ENCODE measurements at regions not wholly inside any gene's neighbourhood (a gene's known extent, or its start where the extent isn't known, plus 50 kb on each side); places are given as distances from the start of the nearest gene placed in this dataset.
A peak's percentile ranks its signal among the peaks of the same experiment; 100 is the strongest.

DNA sequence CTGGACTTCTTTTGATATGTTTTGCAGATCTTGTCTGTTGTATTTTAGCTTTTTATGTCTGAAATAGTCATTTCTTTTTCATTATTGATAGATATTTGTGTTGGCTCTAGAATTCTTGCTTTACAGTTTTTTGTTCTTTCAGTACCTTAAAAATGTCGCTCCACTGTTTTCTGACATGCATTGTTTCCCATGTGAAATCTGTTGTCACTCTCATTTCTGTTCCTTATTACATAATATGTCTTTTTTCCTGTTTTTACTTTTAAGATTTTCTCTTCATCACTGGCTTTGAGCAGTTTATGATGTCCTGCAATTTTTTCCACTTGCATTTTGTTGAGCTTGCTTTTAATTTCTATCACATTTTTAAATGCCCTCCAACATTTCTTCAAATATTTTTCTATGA, 270.4 kb upstream of the TARS1 start:
- POLR2A ChIA-PET: no interaction called here
- CTCF ChIA-PET (ENCODE audit: low intra/inter-chr PET ratio, low total read pairs): no interaction called here
- H3K9me3 ChIP-seq (ENCODE audit: low read length): peaks cover 21% of the 10 kb centered on the region
- H4K20me1 ChIP-seq (ENCODE audit: insufficient read depth, low read length): no peaks in the 10 kb centered on the region
- H3K4me2 ChIP-seq (ENCODE audit: low read depth, low read length): no peak overlapping the region
- DNase-seq (ENCODE audit: low spot score): no peak
- WGBS (ENCODE audit: low lambda C conversion rate): 2% methylated on average over 1 of the region's 1 CpG
- BruUV-seq (replicated peaks): no TSS peak
- TF ChIP-seq ZNF678 (CRISPR knock-in tag; IDR thresholded peaks at IDR 0.05) (no peak), ZNF317 (CRISPR knock-in tag; IDR thresholded peaks at IDR 0.05) (peak; percentile 99), ZNF207 (IDR thresholded peaks at IDR 0.05; ENCODE audit: borderline replicate concordance) (no peak)
- no peak overlapping the region for H3K4me3 ChIP-seq (replicated peaks in 1 of 3; ENCODE audit: insufficient read depth in 1 of 3, low read depth in 2 of 3, low read length in 3 of 3)
- no peaks in the 10 kb centered on the region for H3K4me1 ChIP-seq (ENCODE audit: insufficient read depth, low read length)
- no peak overlapping the region for H3K9ac ChIP-seq (ENCODE audit: insufficient read depth, low read depth, low read length)
- H2AFZ ChIP-seq (ENCODE audit: low read length): no peak overlapping the region
- H3K27ac ChIP-seq (ENCODE audit: extremely low read length, insufficient read depth, low read length): no peak overlapping the region
- ATAC-seq: no peak
- FAIRE-seq: no peak
- H3K36me3 ChIP-seq (replicated peaks in 1 of 2; ENCODE audit: control insufficient read depth in 1 of 2, insufficient read depth in 2 of 2, low read length in 2 of 2): no peaks in the 10 kb centered on the region
- no peaks in the 10 kb centered on the region for H3K79me2 ChIP-seq (ENCODE audit: insufficient read depth, low read length)
- intact Hi-C loops (cut with micrococcal nuclease; ENCODE audit: unreplicated experiment): no loop called here
- H3K27me3 ChIP-seq (ENCODE audit: control insufficient read depth in 1 of 2, insufficient read depth in 2 of 2, low read length in 2 of 2): no peaks in the 10 kb centered on the region
- in situ Hi-C loops (cut with HindIII; ENCODE audit: extremely low pct_ligation_motif_present, low pct_unique_long_range_greater_than_20kb): no loop called here

GRCh38 chr5:33174383-33174782, 266.4 kb upstream of the TARS1 start:
- CTCF ChIA-PET (ENCODE audit: low intra/inter-chr PET ratio, low total read pairs): no interaction called here
- H3K27ac ChIP-seq (ENCODE audit: extremely low read length, insufficient read depth, low read length): no peak overlapping the region
- H3K4me1 ChIP-seq (ENCODE audit: insufficient read depth, low read length): no peaks in the 10 kb centered on the region
- POLR2A ChIA-PET: no interaction called here
- no peak for ATAC-seq
- H3K9ac ChIP-seq (ENCODE audit: insufficient read depth, low read depth, low read length): no peak overlapping the region
- H4K20me1 ChIP-seq (ENCODE audit: insufficient read depth, low read length): no peaks in the 10 kb centered on the region
- BruUV-seq (replicated peaks): no TSS peak
- no peaks in the 10 kb centered on the region for H3K79me2 ChIP-seq (ENCODE audit: insufficient read depth, low read length)
- DNase-seq (ENCODE audit: low spot score): no peak
- no peak overlapping the region for H3K4me2 ChIP-seq (ENCODE audit: low read depth, low read length)
- no peaks in the 10 kb centered on the region for H3K27me3 ChIP-seq (ENCODE audit: control insufficient read depth in 1 of 2, insufficient read depth in 2 of 2, low read length in 2 of 2)
- intact Hi-C loops (cut with micrococcal nuclease; ENCODE audit: unreplicated experiment) (no loop called here), in situ Hi-C loops (cut with HindIII; ENCODE audit: extremely low pct_ligation_motif_present, low pct_unique_long_range_greater_than_20kb) (no loop called here)
- TF ChIP-seq PRDM15 (CRISPR knock-in tag; IDR thresholded peaks at IDR 0.05): no peak
- peak; percentile 96 for TF ChIP-seq MAFF (IDR thresholded peaks at IDR 0.05; ENCODE audit: low read depth, low read length)
- TF ChIP-seq MAFK (conservative IDR thresholded peaks at IDR 0.05 in 1 of 2, IDR thresholded peaks at IDR 0.05 in 1 of 2; ENCODE audit: low read length in 2 of 2): peak; percentile 96 to 97
- no peak for TF ChIP-seq ZNF766 (CRISPR knock-in tag; IDR thresholded peaks at IDR 0.05; ENCODE audit: borderline replicate concordance)
- TF ChIP-seq JUND (CRISPR knock-in tag; IDR thresholded peaks at IDR 0.05): no peak
- no peak for FAIRE-seq
- H3K36me3 ChIP-seq (replicated peaks in 1 of 2; ENCODE audit: control insufficient read depth in 1 of 2, insufficient read depth in 2 of 2, low read length in 2 of 2): no peaks in the 10 kb centered on the region
- H2AFZ ChIP-seq (ENCODE audit: low read length): no peak overlapping the region
- no peak overlapping the region for H3K4me3 ChIP-seq (replicated peaks in 1 of 3; ENCODE audit: insufficient read depth in 1 of 3, low read depth in 2 of 3, low read length in 3 of 3)
- peaks cover 18% of the 10 kb centered on the region for H3K9me3 ChIP-seq (ENCODE audit: low read length)
- WGBS (ENCODE audit: low lambda C conversion rate): 8% methylated on average over 5 of the region's 5 CpGs
